HepG2 (cell line): ENCODE measurements at regions not wholly inside any gene's neighbourhood (a gene's known extent, or its start where the extent isn't known, plus 50 kb on each side); places are given as distances from the start of the nearest gene placed in this dataset.

Source experiments
- ATAC-seq: fragments of 200-7000 bp; cut with Tn5 transposase; 3 replicates; pipeline ENCODE4 v1.9.1; 2020; ENCODE audit warnings: mild to moderate bottlenecking, moderate library complexity
- BruUV-seq: library from RNA; stranded (reverse); fragments of 400-500 nt; replicated peaks from 2 replicates; lab custom pipeline; 2021; lab: Mats Ljungman, UMichigan
- CTCF ChIA-PET: fragments of 300-600 bp; formaldehyde crosslinking; extraction: SDS; loops from one replicate; lab custom pipeline; 2021; ENCODE audit warnings: low total read pairs, inconsistent platforms, low intra/inter-chr PET ratio; lab: Yijun Ruan, JAX
- POLR2A ChIA-PET: fragments of 350-600 bp; sonication (Branson Sonifier 250); formaldehyde crosslinking; loops from one replicate; lab custom pipeline; 2020; ENCODE audit warnings: antibody characterized with exemption, inconsistent platforms; lab: Yijun Ruan, JAX
- DNase-seq: peaks from one replicate; pipeline ENCODE4 v3.0.0-alpha.2; 2015; ENCODE audit warnings: low spot score
- FAIRE-seq: peaks from 3 replicates; lab custom pipeline; 2011; peaks lifted over from hg19 to GRCh38; lab: Jason Lieb, UNC
- H2AFZ ChIP-seq: one replicate; pipeline ENCODE4 v1.6.1; 2011; ENCODE audit warnings: low read length, inconsistent platforms
- H3K27ac ChIP-seq: fragments of 300-600 bp; 3 replicates; pipeline ENCODE4 v1.8.0; 2011; ENCODE audit warnings: mixed run types, mild to moderate bottlenecking, mixed read lengths, low read length, inconsistent platforms; ENCODE audit not compliant: insufficient read depth; ENCODE audit errors: extremely low read length
- H3K27me3 ChIP-seq, 2 experiments: fragments of 200-600 bp in 1 of 2; 2 replicates in 1 of 2; 3 replicates in 1 of 2; pipeline versions ENCODE4 v1.6.0 to v1.8.0; 2011; ENCODE audit warnings: low read length in 2 of 2, mild to moderate bottlenecking in 2 of 2, moderate library complexity in 2 of 2, inconsistent platforms in 1 of 2; ENCODE audit not compliant: insufficient read depth in 2 of 2, control insufficient read depth in 1 of 2
- H3K36me3 ChIP-seq, 2 experiments: fragments of 200-600 bp in 1 of 2; replicated peaks in 1 of 2; 2 replicates in 1 of 2; 3 replicates in 1 of 2; pipeline versions ENCODE4 v1.5.1 to v1.8.0; 2011; ENCODE audit warnings: low read length in 2 of 2, inconsistent platforms in 1 of 2; ENCODE audit not compliant: insufficient read depth in 2 of 2, control insufficient read depth in 1 of 2
- H3K4me1 ChIP-seq: 2 replicates; pipeline ENCODE4 v1.5.1; 2012; ENCODE audit warnings: low read length, inconsistent platforms; ENCODE audit not compliant: insufficient read depth
- H3K4me2 ChIP-seq: 2 replicates; pipeline ENCODE4 v1.6.0; 2011; ENCODE audit warnings: low read depth, low read length, inconsistent platforms
- H3K4me3 ChIP-seq, 3 experiments: fragments of 200-600 bp in 1 of 3; sonication (generic), shearing (Covaris generic) in 1 of 3; replicated peaks in 1 of 3; 2 replicates each; pipeline ENCODE4 v1.5.1; 2011 to 2016; ENCODE audit warnings: low read length in 3 of 3, inconsistent platforms in 2 of 3, low read depth in 2 of 3, mild to moderate bottlenecking in 2 of 3, control low read depth in 1 of 3, mixed read lengths in 1 of 3; ENCODE audit not compliant: insufficient read depth in 1 of 3
- H3K79me2 ChIP-seq: one replicate; pipeline ENCODE4 v1.6.1; 2011; ENCODE audit warnings: low read length, inconsistent platforms; ENCODE audit not compliant: insufficient read depth
- H3K9ac ChIP-seq: 2 replicates; pipeline ENCODE4 v1.6.0; 2011; ENCODE audit warnings: mild to moderate bottlenecking, low read depth, low read length, inconsistent platforms; ENCODE audit not compliant: insufficient read depth
- H3K9me3 ChIP-seq: 2 replicates; pipeline ENCODE4 v1.5.1; 2012; ENCODE audit warnings: mild to moderate bottlenecking, low read length
- H4K20me1 ChIP-seq: 2 replicates; pipeline ENCODE4 v1.6.0; 2011; ENCODE audit warnings: inconsistent platforms, mild to moderate bottlenecking, low read length, moderate library complexity; ENCODE audit not compliant: insufficient read depth
- GTF3A ChIP-seq: sonication (generic); formaldehyde crosslinking; conservative IDR thresholded peaks from 2 replicates; pipeline ENCODE4 v1.4.0; 2020; ENCODE audit warnings: mild to moderate bottlenecking, missing genetic modification reagents
- HINFP ChIP-seq: sonication (generic); formaldehyde crosslinking; IDR thresholded peaks from 2 replicates; pipeline ENCODE4 v1.4.0; 2020; ENCODE audit warnings: low read depth, mild to moderate bottlenecking, missing genetic modification reagents
- HNRNPH1 ChIP-seq: fragments of 200-400 bp; formaldehyde crosslinking; optimal IDR thresholded peaks from 2 replicates; pipeline ENCODE3; 2017; ENCODE audit warnings: mild to moderate bottlenecking, low read depth, low read length
- JUNB ChIP-seq: sonication (generic); formaldehyde crosslinking; IDR thresholded peaks from 2 replicates; pipeline ENCODE4 v1.8.0; 2022; ENCODE audit warnings: missing genetic modification reagents, mild to moderate bottlenecking, borderline replicate concordance
- KDM4B ChIP-seq: sonication (generic); formaldehyde crosslinking; IDR thresholded peaks from 2 replicates; pipeline ENCODE4 v1.4.0; 2020; ENCODE audit warnings: missing genetic modification reagents
- NFKB2 ChIP-seq: sonication (generic); formaldehyde crosslinking; IDR thresholded peaks from 2 replicates; pipeline ENCODE4 v1.4.0; 2020; ENCODE audit warnings: missing genetic modification reagents, borderline replicate concordance
- NR2F6 ChIP-seq, 2 experiments: IDR thresholded peaks; 2 replicates each; pipeline ENCODE4 v1.6.1; 2016; ENCODE audit warnings: antibody characterized with exemption in 1 of 2, mild to moderate bottlenecking in 1 of 2
- STAT5B ChIP-seq: sonication (generic); formaldehyde crosslinking; IDR thresholded peaks from 2 replicates; pipeline ENCODE4 v1.4.0; 2020; ENCODE audit warnings: missing genetic modification reagents
- ZGPAT ChIP-seq: IDR thresholded peaks from 2 replicates; pipeline ENCODE4 v1.6.1; 2016; ENCODE audit warnings: mild to moderate bottlenecking
- ZNF558 ChIP-seq: sonication (generic); formaldehyde crosslinking; IDR thresholded peaks from 2 replicates; pipeline ENCODE4 v1.9.0; 2022; ENCODE audit warnings: mild to moderate bottlenecking, missing genetic modification reagents, borderline replicate concordance
- ZNF678 ChIP-seq: sonication (generic); formaldehyde crosslinking; IDR thresholded peaks from 2 replicates; pipeline ENCODE4 v1.4.0; 2020; ENCODE audit warnings: mild to moderate bottlenecking, missing genetic modification reagents
- in situ Hi-C: cut with HindIII; loops from 2 replicates; pipeline ENCODE4 v1.10.0; 2017; ENCODE audit warnings: low pct_unique_long_range_greater_than_20kb; ENCODE audit not compliant: extremely low pct_ligation_motif_present
- intact Hi-C: fragments of 100-400 bp; cut with micrococcal nuclease; formaldehyde crosslinking; loops from one replicate; pipeline ENCODE4 v1.10.0; 2022; ENCODE audit not compliant: unreplicated experiment
- TF ChIP-seq, protein P1 (sequence below): sonication (generic); formaldehyde crosslinking; IDR thresholded peaks from 2 replicates; pipeline ENCODE4 v1.5.1; 2020; ENCODE audit warnings: mild to moderate bottlenecking, missing genetic modification reagents, borderline replicate concordance
- TF ChIP-seq, protein P2 (sequence below): sonication (generic); formaldehyde crosslinking; IDR thresholded peaks from 2 replicates; pipeline ENCODE4 v1.5.1; 2020; ENCODE audit warnings: mild to moderate bottlenecking, moderate library complexity, missing genetic modification reagents
- TF ChIP-seq, protein P3 (sequence below): sonication (generic); formaldehyde crosslinking; IDR thresholded peaks from 2 replicates; pipeline ENCODE4 v1.9.0; 2022; ENCODE audit warnings: missing genetic modification reagents, mild to moderate bottlenecking, borderline replicate concordance

DNA sequence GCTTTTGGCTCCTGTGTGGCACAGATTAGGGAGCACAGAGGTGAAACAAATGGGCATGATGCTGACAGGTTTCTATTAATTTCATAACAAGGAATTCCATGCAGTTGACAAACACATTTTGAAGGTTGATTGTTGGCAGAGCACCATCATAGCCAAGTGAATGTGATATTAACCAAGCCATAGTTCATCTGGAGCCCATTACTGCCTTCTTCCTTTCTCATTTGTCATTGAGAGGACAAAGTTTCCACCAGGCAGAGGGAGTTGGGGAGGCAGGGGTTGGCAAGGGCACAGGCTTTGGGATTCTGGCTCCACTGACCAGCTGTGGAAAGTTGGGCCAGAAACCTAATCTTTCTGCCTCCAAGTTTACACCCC lies 325.2 kb downstream of the MFSD1 start:
- Histone ChIP-seq H3K4me1 (no peaks in the 10 kb centered on the region), H3K9ac (no peak overlapping the region), H3K79me2 (no peaks in the 10 kb centered on the region), H2AFZ (no peak overlapping the region), H3K4me3 (no peak overlapping the region), H3K27ac (no peak overlapping the region), H3K9me3 (no peaks in the 10 kb centered on the region), H4K20me1 (no peaks in the 10 kb centered on the region), H3K4me2 (no peak overlapping the region), H3K36me3 (no peaks in the 10 kb centered on the region), H3K27me3 (no peaks in the 10 kb centered on the region)
- BruUV-seq, result no TSS peak
- CTCF ChIA-PET, result no interaction called here
- in situ Hi-C loops, result no loop called here
- intact Hi-C loops, result no loop called here
- FAIRE-seq (no peak), ATAC-seq (no peak), DNase-seq (no peak)
- POLR2A ChIA-PET, result no interaction called here
- TF ChIP-seq, protein P1, sequence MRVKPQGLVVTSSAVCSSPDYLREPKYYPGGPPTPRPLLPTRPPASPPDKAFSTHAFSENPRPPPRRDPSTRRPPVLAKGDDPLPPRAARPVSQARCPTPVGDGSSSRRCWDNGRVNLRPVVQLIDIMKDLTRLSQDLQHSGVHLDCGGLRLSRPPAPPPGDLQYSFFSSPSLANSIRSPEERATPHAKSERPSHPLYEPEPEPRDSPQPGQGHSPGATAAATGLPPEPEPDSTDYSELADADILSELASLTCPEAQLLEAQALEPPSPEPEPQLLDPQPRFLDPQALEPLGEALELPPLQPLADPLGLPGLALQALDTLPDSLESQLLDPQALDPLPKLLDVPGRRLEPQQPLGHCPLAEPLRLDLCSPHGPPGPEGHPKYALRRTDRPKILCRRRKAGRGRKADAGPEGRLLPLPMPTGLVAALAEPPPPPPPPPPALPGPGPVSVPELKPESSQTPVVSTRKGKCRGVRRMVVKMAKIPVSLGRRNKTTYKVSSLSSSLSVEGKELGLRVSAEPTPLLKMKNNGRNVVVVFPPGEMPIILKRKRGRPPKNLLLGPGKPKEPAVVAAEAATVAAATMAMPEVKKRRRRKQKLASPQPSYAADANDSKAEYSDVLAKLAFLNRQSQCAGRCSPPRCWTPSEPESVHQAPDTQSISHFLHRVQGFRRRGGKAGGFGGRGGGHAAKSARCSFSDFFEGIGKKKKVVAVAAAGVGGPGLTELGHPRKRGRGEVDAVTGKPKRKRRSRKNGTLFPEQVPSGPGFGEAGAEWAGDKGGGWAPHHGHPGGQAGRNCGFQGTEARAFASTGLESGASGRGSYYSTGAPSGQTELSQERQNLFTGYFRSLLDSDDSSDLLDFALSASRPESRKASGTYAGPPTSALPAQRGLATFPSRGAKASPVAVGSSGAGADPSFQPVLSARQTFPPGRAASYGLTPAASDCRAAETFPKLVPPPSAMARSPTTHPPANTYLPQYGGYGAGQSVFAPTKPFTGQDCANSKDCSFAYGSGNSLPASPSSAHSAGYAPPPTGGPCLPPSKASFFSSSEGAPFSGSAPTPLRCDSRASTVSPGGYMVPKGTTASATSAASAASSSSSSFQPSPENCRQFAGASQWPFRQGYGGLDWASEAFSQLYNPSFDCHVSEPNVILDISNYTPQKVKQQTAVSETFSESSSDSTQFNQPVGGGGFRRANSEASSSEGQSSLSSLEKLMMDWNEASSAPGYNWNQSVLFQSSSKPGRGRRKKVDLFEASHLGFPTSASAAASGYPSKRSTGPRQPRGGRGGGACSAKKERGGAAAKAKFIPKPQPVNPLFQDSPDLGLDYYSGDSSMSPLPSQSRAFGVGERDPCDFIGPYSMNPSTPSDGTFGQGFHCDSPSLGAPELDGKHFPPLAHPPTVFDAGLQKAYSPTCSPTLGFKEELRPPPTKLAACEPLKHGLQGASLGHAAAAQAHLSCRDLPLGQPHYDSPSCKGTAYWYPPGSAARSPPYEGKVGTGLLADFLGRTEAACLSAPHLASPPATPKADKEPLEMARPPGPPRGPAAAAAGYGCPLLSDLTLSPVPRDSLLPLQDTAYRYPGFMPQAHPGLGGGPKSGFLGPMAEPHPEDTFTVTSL (CRISPR knock-in tag), result no peak
- TF ChIP-seq JUNB (CRISPR knock-in tag) (no peak), HNRNPH1 (no peak), ZNF558 (CRISPR knock-in tag) (no peak), NFKB2 (no peak), ZNF678 (CRISPR knock-in tag) (no peak), ZGPAT (no peak), KDM4B (no peak), STAT5B (CRISPR knock-in tag) (no peak), NR2F6 (IDR thresholded peaks at IDR 0.05) (no peak), NR2F6 (CRISPR knock-in tag; IDR thresholded peaks at IDR 0.05) (no peak), GTF3A (CRISPR knock-in tag) (no peak), HINFP (CRISPR knock-in tag) (no peak)
- TF ChIP-seq, protein P2, sequence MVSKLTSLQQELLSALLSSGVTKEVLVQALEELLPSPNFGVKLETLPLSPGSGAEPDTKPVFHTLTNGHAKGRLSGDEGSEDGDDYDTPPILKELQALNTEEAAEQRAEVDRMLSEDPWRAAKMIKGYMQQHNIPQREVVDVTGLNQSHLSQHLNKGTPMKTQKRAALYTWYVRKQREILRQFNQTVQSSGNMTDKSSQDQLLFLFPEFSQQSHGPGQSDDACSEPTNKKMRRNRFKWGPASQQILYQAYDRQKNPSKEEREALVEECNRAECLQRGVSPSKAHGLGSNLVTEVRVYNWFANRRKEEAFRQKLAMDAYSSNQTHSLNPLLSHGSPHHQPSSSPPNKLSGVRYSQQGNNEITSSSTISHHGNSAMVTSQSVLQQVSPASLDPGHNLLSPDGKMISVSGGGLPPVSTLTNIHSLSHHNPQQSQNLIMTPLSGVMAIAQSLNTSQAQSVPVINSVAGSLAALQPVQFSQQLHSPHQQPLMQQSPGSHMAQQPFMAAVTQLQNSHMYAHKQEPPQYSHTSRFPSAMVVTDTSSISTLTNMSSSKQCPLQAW (CRISPR knock-in tag), result no peak
- TF ChIP-seq, protein P3, sequence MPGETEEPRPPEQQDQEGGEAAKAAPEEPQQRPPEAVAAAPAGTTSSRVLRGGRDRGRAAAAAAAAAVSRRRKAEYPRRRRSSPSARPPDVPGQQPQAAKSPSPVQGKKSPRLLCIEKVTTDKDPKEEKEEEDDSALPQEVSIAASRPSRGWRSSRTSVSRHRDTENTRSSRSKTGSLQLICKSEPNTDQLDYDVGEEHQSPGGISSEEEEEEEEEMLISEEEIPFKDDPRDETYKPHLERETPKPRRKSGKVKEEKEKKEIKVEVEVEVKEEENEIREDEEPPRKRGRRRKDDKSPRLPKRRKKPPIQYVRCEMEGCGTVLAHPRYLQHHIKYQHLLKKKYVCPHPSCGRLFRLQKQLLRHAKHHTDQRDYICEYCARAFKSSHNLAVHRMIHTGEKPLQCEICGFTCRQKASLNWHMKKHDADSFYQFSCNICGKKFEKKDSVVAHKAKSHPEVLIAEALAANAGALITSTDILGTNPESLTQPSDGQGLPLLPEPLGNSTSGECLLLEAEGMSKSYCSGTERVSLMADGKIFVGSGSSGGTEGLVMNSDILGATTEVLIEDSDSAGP (CRISPR knock-in tag), result no peak
